ENCODE measurements at regions not wholly inside any gene's neighbourhood (a gene's known extent, or its start where the extent isn't known, plus 50 kb on each side); places are given as distances from the start of the nearest gene placed in this dataset.
A peak's percentile ranks its signal among the peaks of the same experiment; 100 is the strongest.

GRCh38 chr2:181782660-181783059, 102.3 kb upstream of the NEUROD1 start:
- intact Hi-C loops (cut with DNase I), result no loop called here
- no peak for TF ChIP-seq CTCF (IDR thresholded peaks at IDR 0.05)
- TF ChIP-seq POLR2A (IDR thresholded peaks at IDR 0.05), result no peak
- no peaks in the 10 kb centered on the region for H3K9me3 ChIP-seq (replicated peaks in 1 of 3)
- H3K27me3 ChIP-seq, result no peaks in the 10 kb centered on the region
- peaks cover 0 to 29% of the 10 kb centered on the region in 2 donors for H3K4me1 ChIP-seq (replicated peaks in 1 of 2)
- H3K27ac ChIP-seq, result no peak overlapping the region
- H3K36me3 ChIP-seq (replicated peaks in 1 of 2), result no peaks in the 10 kb centered on the region
- H3K4me3 ChIP-seq, result no peak overlapping the region
- DNase-seq, result peak in 1 of 7 donors; percentile 16

DNA sequence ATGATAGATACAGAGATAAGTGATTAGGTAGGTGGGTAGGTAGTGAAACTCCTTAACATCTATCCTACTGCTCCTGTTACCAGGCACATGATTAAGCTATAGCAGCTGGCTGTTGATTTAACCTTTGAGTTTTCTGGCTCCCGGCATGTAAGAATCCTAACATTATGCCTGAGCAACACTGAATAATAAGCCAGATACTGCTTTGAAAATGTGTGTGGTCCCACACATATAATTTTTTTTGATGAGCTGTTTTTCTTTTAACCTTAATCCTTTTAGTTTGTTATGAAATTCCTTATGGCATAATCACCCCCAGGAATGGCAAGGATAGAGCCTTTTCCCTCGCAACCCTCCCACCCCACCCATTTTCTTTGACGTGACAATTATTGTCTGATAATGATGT, 104.2 kb upstream of the NEUROD1 start:
- intact Hi-C loops (cut with DNase I), result no loop called here
- TF ChIP-seq POLR2A (IDR thresholded peaks at IDR 0.05) (no peak), CTCF (IDR thresholded peaks at IDR 0.05) (no peak)
- WGBS, 4 donors, result 68 to 79% (median 75%) methylated on average over 3 of the region's 3 CpGs

DNA sequence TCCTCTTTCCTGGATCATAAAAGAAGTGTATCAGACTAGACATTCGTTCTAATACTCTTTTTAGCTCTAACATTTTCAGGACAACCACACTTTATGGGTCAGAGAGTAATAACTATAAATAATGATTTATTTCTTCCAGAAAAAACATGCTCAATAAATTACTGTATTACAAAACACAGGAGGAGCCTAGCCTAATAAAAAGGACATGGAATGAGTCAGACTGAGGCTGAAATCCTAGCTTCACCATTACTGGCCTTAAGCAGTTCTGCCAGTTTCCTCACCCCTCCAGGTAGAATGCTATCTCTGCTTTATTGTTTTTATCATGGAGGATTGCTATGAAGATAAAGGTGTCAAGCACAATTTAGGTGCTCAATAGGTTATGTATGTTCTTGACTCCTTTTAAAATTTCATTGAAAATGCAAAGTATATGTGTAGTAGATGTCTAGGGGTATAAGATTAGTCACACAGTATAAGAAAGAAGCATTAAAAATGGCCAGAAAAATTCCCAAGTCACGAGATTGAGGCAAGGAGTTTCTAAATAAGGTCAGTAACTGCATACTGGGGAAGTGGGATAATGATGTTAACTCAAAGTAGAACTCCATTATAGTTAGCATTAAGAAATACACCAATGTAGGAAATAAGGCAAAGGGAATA, 105.5 kb upstream of the NEUROD1 start:
- H3K27ac ChIP-seq, result no peak overlapping the region
- intact Hi-C loops (cut with DNase I), result no loop called here
- peak in 1 of 7 donors; percentile 17 for DNase-seq
- TF ChIP-seq CTCF (IDR thresholded peaks at IDR 0.05) (no peak), POLR2A (IDR thresholded peaks at IDR 0.05) (no peak)
- no peaks in the 10 kb centered on the region for H3K9me3 ChIP-seq (replicated peaks in 1 of 3)
- no peaks in the 10 kb centered on the region for H3K27me3 ChIP-seq
- H3K4me3 ChIP-seq, result no peak overlapping the region
- no peaks in the 10 kb centered on the region for H3K36me3 ChIP-seq (replicated peaks in 1 of 2)
- peaks cover 0 to 9% of the 10 kb centered on the region in 2 donors for H3K4me1 ChIP-seq (replicated peaks in 1 of 2)
- 37 to 60% (median 39%) methylated on average over 2 of the region's 2 CpGs for WGBS, 4 donors

More for the DNA sequence above, 104.2 kb upstream of the NEUROD1 start:
- no peak for DNase-seq
- Histone ChIP-seq H3K27ac (no peak overlapping the region), H3K9me3 (replicated peaks in 1 of 3) (no peaks in the 10 kb centered on the region), H3K27me3 (no peaks in the 10 kb centered on the region), H3K36me3 (replicated peaks in 1 of 2) (no peaks in the 10 kb centered on the region), H3K4me3 (no peak overlapping the region), H3K4me1 (replicated peaks in 1 of 2) (peaks cover 0 to 21% of the 10 kb centered on the region in 2 donors)

DNA sequence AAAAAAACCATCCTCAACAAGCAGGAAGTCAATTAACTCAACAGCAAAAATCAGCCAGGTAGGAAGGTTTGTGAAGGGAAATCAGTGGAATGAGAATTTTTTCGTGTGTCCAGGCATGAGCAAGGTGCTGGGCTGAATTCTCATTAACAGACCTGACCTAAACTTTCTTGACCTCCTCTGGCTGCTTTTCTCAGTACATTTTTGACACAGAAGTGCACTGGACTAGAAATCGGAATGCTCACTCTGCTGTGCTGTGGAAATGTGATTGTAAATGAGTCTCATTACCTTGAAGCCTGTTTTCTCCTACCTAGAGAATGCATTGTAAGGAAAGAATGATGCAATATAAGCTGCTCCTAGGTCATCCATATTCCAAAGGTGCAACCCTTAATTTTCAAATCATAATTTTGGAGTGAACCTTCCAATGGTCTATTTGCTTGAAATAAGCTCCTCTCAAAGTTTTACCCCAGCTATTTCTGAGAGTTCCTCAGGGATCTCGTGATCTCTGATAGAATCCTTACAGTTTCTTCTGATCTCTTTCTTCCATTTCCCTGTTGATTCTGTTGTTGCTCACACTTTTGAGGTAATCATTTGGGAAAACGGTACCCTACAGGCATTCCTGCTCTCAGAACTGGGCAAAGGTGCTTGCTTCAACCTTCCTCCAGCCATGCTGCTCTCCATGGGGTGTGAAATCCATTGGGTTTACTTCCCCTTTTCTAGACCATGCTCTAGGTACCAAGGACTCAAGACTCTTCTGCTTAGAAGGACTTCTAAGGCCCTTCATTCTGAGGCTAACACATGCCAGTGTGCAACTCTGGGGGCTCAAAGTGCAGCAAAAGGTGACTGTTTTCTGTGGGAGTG, 104.9 kb upstream of the ITPRID2 start:
- Histone ChIP-seq H3K4me3 (no peak overlapping the region), H3K27ac (no peak overlapping the region), H3K36me3 (replicated peaks in 1 of 2) (no peaks in the 10 kb centered on the region), H3K4me1 (replicated peaks in 1 of 2) (peaks cover 0 to 8% of the 10 kb centered on the region in 2 donors), H3K9me3 (replicated peaks in 1 of 3) (no peaks in the 10 kb centered on the region), H3K27me3 (no peaks in the 10 kb centered on the region)
- no peak for DNase-seq
- TF ChIP-seq CTCF (IDR thresholded peaks at IDR 0.05), result no peak
- TF ChIP-seq POLR2A (IDR thresholded peaks at IDR 0.05), result no peak
- WGBS, 4 donors, result 90 to 95% (median 92%) methylated on average over 4 of the region's 4 CpGs
- intact Hi-C loops (cut with DNase I), result no loop called here

Data from adrenal gland (tissue), 9 donors.